Stomach (tissue), 4 donors: ENCODE measurements at regions not wholly inside any gene's neighbourhood (a gene's known extent, or its start where the extent isn't known, plus 50 kb on each side); places are given as distances from the start of the nearest gene placed in this dataset.

Experiments used
- POLR2A ChIP-seq, 4 donors: fragments of 450-650 bp; IDR thresholded peaks; one replicate each; pipeline ENCODE4 v1.6.1; 2016; ENCODE audit warnings: antibody characterized with exemption in 4 of 4, control low read depth in 2 of 4, mild to moderate bottlenecking in 1 of 4, moderate library complexity in 1 of 4
- TF ChIP-seq, protein P1 (sequence below), 7 experiments: fragments of 450-650 bp in 4 of 7; fragments of 200-600 bp in 3 of 7; sonication (generic) in 3 of 7; IDR thresholded peaks; one replicate each; pipeline ENCODE4 v1.5.1; 2016 to 2019; ENCODE audit warnings: antibody characterized with exemption in 7 of 7, control low read depth in 2 of 7, mild to moderate bottlenecking in 1 of 7

DNA sequence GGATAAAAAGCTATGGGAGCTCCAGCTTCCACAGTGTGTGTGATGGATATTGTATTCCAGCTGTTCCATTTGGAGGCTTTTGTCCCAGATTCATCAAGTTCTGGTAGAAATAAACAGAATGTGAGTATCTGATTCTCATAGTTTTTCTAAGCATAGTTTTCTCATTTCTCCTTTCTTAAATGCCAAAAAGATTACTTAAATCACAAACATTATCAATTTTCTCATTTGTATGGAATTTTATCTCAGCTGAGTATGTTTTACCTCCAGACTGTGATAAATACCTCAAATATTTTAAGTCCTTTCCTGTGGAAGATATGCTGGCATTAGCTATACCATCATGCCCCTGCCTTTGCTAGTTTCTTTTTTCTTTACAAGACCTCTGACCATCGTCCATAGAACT, 767.3 kb downstream of the TFAP2A start:
- TF ChIP-seq, protein P1, sequence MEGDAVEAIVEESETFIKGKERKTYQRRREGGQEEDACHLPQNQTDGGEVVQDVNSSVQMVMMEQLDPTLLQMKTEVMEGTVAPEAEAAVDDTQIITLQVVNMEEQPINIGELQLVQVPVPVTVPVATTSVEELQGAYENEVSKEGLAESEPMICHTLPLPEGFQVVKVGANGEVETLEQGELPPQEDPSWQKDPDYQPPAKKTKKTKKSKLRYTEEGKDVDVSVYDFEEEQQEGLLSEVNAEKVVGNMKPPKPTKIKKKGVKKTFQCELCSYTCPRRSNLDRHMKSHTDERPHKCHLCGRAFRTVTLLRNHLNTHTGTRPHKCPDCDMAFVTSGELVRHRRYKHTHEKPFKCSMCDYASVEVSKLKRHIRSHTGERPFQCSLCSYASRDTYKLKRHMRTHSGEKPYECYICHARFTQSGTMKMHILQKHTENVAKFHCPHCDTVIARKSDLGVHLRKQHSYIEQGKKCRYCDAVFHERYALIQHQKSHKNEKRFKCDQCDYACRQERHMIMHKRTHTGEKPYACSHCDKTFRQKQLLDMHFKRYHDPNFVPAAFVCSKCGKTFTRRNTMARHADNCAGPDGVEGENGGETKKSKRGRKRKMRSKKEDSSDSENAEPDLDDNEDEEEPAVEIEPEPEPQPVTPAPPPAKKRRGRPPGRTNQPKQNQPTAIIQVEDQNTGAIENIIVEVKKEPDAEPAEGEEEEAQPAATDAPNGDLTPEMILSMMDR (IDR thresholded peaks at IDR 0.05), result no peak
- TF ChIP-seq POLR2A (IDR thresholded peaks at IDR 0.05), result no peak
